ENCODE measurements at regions not wholly inside any gene's neighbourhood (a gene's known extent, or its start where the extent isn't known, plus 50 kb on each side); places are given as distances from the start of the nearest gene placed in this dataset.

DNA sequence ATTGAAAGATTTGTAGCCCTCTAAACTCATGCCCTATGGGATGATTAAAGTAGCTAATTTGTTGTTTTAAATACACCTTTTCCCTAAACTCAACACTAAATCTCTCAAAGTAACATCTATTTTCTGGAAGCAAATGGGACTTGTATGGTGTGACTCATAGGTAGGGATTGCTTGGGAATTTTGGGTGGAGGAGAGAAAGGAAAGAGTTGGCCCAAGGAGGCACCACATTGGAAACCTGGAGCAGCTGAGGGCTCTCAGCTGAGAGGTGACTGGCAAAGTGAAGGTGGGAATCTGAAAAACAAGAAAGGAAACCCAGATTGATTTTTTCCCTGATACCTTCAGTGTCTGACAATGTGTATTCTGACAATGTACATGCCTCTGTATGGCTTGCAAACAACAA lies 114.8 kb upstream of the PRICKLE1 start:
- no peak for TF ChIP-seq CTCF (IDR thresholded peaks at IDR 0.05)
- no peak for TF ChIP-seq POLR2A (IDR thresholded peaks at IDR 0.05)
- no peak for TF ChIP-seq POLR2AphosphoS5 (IDR thresholded peaks at IDR 0.05)

Data from prostate gland (tissue), 2 donors.